GM23248 (cell line): ENCODE measurements at regions not wholly inside any gene's neighbourhood (a gene's known extent, or its start where the extent isn't known, plus 50 kb on each side); places are given as distances from the start of the nearest gene placed in this dataset.

Source experiments
- EZH2 ChIP-seq: fragments of 200-600 bp; sonication (generic); IDR thresholded peaks from 2 replicates; pipeline ENCODE4 v1.6.1; 2018; ENCODE audit warnings: antibody characterized with exemption, mild to moderate bottlenecking; ENCODE audit not compliant: insufficient read depth, poor library complexity, severe bottlenecking
- EZH2phosphoT487 ChIP-seq: fragments of 200-600 bp; sonication (generic); IDR thresholded peaks from 2 replicates; pipeline ENCODE4 v1.6.1; 2018; ENCODE audit warnings: antibody characterized with exemption, moderate library complexity, mild to moderate bottlenecking, low read depth; ENCODE audit not compliant: insufficient read depth

- no peak for TF ChIP-seq EZH2
- TF ChIP-seq EZH2phosphoT487: no peak
Observed at GRCh38 chr22:26828311-26828710, 170.9 kb downstream of the MIAT start.
